ENCODE measurements at regions not wholly inside any gene's neighbourhood (a gene's known extent, or its start where the extent isn't known, plus 50 kb on each side); places are given as distances from the start of the nearest gene placed in this dataset.

GRCh38 chr4:120472447-120473131, 405.9 kb upstream of the MAD2L1 start:
- TF ChIP-seq CTCF (conservative IDR thresholded peaks at IDR 0.05) (no peak), EZH2 (IDR thresholded peaks at IDR 0.05; ENCODE audit: low read depth) (no peak)
